OCI-LY7 (cell line): ENCODE measurements at regions not wholly inside any gene's neighbourhood (a gene's known extent, or its start where the extent isn't known, plus 50 kb on each side); places are given as distances from the start of the nearest gene placed in this dataset.

Experiments
- EZH2phosphoT487 ChIP-seq: fragments of 200-600 bp; sonication (generic); IDR thresholded peaks from 2 replicates; pipeline ENCODE4 v1.6.1; 2018; ENCODE audit warnings: low read depth, borderline replicate concordance, mild to moderate bottlenecking, mixed run types, antibody characterized with exemption, low read length, moderate library complexity, mixed read lengths
- TF ChIP-seq, protein P1 (sequence below): fragments of 200-600 bp; sonication (generic); conservative IDR thresholded peaks from 2 replicates; pipeline ENCODE4 v1.5.1; 2014; ENCODE audit warnings: mild to moderate bottlenecking, antibody characterized with exemption, low read length, moderate library complexity, mixed read lengths

DNA sequence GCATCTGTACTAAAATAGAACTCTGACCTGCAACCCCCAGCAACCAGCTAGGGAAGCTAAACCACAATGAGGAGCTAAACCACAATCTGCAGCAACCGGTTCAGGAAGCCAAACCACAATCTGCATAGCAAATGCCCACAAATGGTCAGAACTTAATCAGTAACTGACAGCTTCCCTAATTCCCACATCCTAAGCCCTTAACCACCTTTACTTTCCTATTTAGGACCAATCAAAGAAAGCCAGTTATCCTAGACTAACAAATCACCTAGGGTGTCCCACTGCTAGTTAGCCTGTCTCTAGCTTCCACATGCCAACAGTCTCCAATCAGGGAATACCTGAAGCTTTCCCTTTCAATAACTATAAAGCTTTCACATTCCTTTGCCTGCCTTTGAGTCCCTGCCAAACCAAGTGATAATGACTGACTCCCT lies 424.6 kb upstream of the PTCHD4 start:
- TF ChIP-seq, protein P1, sequence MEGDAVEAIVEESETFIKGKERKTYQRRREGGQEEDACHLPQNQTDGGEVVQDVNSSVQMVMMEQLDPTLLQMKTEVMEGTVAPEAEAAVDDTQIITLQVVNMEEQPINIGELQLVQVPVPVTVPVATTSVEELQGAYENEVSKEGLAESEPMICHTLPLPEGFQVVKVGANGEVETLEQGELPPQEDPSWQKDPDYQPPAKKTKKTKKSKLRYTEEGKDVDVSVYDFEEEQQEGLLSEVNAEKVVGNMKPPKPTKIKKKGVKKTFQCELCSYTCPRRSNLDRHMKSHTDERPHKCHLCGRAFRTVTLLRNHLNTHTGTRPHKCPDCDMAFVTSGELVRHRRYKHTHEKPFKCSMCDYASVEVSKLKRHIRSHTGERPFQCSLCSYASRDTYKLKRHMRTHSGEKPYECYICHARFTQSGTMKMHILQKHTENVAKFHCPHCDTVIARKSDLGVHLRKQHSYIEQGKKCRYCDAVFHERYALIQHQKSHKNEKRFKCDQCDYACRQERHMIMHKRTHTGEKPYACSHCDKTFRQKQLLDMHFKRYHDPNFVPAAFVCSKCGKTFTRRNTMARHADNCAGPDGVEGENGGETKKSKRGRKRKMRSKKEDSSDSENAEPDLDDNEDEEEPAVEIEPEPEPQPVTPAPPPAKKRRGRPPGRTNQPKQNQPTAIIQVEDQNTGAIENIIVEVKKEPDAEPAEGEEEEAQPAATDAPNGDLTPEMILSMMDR = no peak
- TF ChIP-seq EZH2phosphoT487 = no peak
